GM20000 (cell line): ENCODE measurements at regions not wholly inside any gene's neighbourhood (a gene's known extent, or its start where the extent isn't known, plus 50 kb on each side); places are given as distances from the start of the nearest gene placed in this dataset.

Experiments
- DNase-seq: peaks from one replicate; pipeline ENCODE4 v3.0.0; 2012; ENCODE audit warnings: low spot score
- TF ChIP-seq, protein P1 (sequence below): IDR thresholded peaks from 2 replicates; pipeline ENCODE4 v1.5.1; 2012; ENCODE audit warnings: mild to moderate bottlenecking, control low read depth; ENCODE audit errors: extremely low read depth, missing control alignments

DNA sequence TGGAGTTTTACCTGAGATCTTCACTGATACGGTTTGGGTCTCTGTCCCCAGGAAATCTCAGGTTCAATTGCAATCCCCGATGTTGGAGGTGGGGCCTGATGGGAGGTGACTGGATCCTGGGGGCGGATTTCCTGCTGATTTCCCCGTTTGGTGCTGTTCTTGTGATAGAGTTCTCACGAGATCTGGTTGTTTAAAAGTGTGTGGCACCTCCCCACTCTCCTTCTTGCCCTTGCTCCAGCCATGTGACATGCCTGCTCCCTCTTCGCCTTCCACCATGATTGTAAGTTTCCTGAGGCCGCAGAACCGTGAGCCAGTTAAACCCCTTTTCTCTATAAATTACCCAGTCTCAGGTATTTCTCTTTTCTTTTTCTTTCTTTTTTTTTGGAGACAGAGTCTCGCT is 126.4 kb upstream of the SLC45A1 start:
- no peak for DNase-seq
- TF ChIP-seq, protein P1, sequence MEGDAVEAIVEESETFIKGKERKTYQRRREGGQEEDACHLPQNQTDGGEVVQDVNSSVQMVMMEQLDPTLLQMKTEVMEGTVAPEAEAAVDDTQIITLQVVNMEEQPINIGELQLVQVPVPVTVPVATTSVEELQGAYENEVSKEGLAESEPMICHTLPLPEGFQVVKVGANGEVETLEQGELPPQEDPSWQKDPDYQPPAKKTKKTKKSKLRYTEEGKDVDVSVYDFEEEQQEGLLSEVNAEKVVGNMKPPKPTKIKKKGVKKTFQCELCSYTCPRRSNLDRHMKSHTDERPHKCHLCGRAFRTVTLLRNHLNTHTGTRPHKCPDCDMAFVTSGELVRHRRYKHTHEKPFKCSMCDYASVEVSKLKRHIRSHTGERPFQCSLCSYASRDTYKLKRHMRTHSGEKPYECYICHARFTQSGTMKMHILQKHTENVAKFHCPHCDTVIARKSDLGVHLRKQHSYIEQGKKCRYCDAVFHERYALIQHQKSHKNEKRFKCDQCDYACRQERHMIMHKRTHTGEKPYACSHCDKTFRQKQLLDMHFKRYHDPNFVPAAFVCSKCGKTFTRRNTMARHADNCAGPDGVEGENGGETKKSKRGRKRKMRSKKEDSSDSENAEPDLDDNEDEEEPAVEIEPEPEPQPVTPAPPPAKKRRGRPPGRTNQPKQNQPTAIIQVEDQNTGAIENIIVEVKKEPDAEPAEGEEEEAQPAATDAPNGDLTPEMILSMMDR: no peak

DNA sequence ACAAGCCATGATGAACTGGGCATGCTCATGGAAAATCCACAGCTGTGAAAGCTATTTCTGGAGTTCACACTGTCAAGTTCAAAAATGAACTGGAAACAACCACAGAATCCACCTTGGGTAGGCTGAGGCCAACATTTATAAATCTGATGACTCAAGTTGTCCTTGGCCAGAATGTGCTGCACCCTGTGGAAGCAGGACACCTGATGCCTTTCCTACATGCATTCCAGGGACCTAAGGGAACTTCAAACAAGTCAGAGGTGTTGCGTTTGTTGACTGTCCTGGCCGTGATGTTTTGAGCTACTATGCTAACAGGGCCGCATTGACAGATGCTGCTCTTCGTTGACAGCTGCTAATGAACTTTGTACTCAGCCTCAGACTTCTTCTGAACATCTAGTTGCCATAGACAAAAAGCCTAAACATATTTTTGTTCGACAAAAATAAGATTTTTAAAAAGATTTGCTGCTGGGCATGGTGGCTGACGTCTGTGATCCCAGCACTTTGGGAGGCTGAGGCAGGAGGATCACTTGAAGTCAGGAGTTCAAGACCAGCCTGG is 127.9 kb upstream of the SLC45A1 start:
- no peak for DNase-seq
- TF ChIP-seq, protein P1: no peak

DNA sequence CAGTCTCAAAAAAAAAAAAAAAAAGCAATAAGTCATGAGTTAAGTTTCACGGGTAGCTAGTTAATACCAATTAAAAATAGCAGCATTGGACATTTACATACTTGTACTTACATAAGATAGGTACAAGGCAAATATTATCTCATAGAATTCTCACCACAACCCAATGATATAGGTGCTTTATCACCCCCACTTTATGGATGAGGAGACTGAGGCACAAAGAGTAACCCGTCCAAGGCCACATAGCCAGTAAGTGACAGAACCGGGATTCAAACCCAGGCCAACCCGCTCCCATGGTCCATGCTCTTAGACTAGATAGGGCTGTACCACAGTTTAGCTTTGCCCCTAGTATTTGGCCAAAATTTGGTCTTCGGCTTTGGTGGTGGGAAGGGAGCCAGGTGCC is 132.5 kb upstream of the SLC45A1 start:
- TF ChIP-seq, protein P1: no peak
- DNase-seq: no peak

DNA sequence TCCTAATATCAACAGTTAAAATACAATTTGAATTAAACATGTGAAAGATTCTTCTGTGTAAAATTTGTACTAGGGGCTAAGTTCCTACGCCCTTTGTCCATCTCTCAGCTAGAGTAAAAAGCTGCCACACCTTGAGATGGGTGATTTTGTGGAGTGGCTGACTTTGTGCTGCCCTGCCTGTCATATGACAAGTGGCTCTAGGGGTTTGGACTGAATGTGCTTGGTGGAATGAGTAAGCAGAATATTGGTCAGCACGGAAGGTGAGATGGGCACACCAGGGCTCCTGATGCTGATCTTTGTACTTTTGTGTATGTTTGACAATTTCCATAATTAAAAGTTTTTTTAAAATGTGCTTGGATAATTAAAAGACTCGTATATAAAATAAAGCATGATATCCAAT is 133.6 kb upstream of the SLC45A1 start:
- TF ChIP-seq, protein P1: no peak
- no peak for DNase-seq

DNA sequence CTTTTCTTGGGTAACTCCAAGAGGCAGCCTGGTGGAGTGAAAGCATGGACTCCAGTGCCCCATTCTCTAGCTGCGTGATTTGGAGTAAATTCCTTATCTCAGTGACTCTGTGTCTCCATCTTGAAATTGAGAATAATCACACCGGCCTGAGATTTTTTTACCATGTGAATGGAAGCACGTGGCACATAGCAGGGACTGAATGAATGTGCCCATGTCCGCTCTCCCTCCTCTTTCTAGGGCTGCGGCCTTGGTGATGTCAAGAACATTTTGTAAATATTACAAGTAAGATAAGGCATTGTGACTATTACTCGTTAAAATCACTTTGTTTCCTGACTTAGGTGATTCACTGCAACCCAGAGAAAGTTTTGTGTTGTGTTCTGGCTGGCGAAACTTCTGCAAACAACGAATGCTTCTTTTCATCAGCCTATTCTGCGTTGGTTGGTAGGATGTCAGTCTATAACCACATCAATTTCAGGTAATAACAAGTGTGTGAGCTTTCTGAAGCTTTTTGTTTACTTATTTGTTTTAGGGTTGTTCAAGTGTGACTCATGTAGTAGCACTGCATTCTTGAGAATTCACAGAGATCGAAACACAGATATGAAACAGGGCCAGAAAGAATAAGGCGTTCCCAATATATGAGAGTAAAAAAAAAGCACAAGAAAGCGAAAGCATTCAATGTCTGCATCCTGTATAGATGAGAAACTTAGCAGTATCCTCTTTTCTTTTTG is 135.7 kb upstream of the SLC45A1 start:
- DNase-seq: peak; percentile 49
- TF ChIP-seq, protein P1: no peak

DNA sequence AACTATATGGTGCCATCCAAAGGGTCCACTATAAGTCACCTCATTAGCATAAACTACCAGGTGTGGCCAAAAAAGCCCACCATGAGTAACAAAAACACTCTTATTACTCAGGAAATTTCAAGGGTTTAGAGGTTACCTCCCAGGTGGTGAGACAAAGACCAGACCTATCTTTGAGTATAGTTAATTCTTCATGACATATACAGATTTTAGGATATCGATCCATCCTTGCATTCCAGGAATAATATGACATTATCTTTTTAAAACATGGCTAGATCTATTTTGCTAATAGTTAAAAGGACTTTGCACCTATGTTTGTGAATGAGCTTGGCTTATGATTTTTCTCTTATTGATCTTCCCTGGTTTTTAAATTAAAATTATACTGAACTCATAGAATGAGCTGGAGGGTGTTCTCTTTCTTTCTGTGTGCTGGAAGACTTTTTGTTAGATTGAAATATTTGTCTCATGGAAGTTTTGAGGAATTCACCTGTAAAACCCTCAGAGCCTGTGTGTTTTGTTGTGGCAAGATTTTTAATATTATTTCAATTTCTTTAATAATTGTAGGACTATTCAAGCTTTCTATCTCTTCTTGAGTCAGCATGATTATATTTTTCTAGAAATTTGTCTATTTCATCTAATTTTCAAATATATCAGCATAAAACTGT is 138.7 kb upstream of the SLC45A1 start:
- no peak for DNase-seq
- TF ChIP-seq, protein P1: no peak

DNA sequence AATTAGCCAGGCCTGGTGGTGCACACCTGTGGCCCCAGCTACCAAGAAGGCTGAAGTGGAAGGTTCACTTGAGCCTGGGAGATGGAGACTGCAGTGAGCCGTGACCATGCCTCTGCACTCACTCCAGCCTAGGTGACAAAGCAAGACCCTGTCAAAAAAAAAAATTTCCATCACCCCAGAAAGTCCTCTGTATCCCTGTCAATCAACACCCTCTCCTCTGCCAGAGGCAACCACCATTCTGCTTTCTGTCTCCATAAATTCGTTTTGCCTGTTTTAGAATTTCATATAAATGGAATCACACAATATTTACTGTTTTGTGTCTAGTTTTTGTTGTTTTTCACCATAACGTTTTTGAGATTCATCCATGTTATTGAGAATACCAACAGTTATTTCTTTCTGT is 141.6 kb upstream of the SLC45A1 start:
- TF ChIP-seq, protein P1: no peak
- no peak for DNase-seq
